AG10803 (cell line): ENCODE measurements at regions not wholly inside any gene's neighbourhood (a gene's known extent, or its start where the extent isn't known, plus 50 kb on each side); places are given as distances from the start of the nearest gene placed in this dataset.

ENCODE experiments used
- DNase-seq: peaks from one replicate; pipeline ENCODE4 v3.0.0; 2010; ENCODE audit warnings: low read depth
- H3K4me3 ChIP-seq: 2 replicates; pipeline ENCODE4 v1.5.1; 2011; ENCODE audit warnings: mild to moderate bottlenecking, low read length, control low read depth
- TF ChIP-seq, protein P1 (sequence below): conservative IDR thresholded peaks from 2 replicates; pipeline ENCODE4 v1.5.1; 2011; ENCODE audit warnings: mild to moderate bottlenecking, low read length, control low read depth, inconsistent platforms

GRCh38 chr10:36669615-36670352 lies 455.6 kb upstream of the ANKRD30A start:
- no peak overlapping the region for H3K4me3 ChIP-seq
- DNase-seq, result no peak
- TF ChIP-seq, protein P1, sequence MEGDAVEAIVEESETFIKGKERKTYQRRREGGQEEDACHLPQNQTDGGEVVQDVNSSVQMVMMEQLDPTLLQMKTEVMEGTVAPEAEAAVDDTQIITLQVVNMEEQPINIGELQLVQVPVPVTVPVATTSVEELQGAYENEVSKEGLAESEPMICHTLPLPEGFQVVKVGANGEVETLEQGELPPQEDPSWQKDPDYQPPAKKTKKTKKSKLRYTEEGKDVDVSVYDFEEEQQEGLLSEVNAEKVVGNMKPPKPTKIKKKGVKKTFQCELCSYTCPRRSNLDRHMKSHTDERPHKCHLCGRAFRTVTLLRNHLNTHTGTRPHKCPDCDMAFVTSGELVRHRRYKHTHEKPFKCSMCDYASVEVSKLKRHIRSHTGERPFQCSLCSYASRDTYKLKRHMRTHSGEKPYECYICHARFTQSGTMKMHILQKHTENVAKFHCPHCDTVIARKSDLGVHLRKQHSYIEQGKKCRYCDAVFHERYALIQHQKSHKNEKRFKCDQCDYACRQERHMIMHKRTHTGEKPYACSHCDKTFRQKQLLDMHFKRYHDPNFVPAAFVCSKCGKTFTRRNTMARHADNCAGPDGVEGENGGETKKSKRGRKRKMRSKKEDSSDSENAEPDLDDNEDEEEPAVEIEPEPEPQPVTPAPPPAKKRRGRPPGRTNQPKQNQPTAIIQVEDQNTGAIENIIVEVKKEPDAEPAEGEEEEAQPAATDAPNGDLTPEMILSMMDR, result no peak

- H3K4me3 ChIP-seq, result no peak overlapping the region
- TF ChIP-seq, protein P1, result no peak
- no peak for DNase-seq
These were observed 458.9 kb upstream of the ANKRD30A start for GRCh38 chr10:36666451-36666850.

GRCh38 chr10:36662571-36662970 lies 462.8 kb upstream of the ANKRD30A start:
- H3K4me3 ChIP-seq, result no peak overlapping the region
- TF ChIP-seq, protein P1, result no peak
- DNase-seq, result no peak

GRCh38 chr10:36650274-36650673 lies 475.1 kb upstream of the ANKRD30A start:
- TF ChIP-seq, protein P1, result no peak
- no peak for DNase-seq
- H3K4me3 ChIP-seq, result no peak overlapping the region

- DNase-seq, result no peak
- TF ChIP-seq, protein P1, result no peak
These were observed 477.9 kb upstream of the ANKRD30A start for GRCh38 chr10:36647540-36647939.

GRCh38 chr10:36640626-36641025 lies 484.8 kb upstream of the ANKRD30A start:
- H3K4me3 ChIP-seq, result no peak overlapping the region
- TF ChIP-seq, protein P1, result no peak
- peak; percentile 64 for DNase-seq

More at GRCh38 chr10:36647540-36647939, 477.9 kb upstream of the ANKRD30A start:
- no peak overlapping the region for H3K4me3 ChIP-seq

DNA sequence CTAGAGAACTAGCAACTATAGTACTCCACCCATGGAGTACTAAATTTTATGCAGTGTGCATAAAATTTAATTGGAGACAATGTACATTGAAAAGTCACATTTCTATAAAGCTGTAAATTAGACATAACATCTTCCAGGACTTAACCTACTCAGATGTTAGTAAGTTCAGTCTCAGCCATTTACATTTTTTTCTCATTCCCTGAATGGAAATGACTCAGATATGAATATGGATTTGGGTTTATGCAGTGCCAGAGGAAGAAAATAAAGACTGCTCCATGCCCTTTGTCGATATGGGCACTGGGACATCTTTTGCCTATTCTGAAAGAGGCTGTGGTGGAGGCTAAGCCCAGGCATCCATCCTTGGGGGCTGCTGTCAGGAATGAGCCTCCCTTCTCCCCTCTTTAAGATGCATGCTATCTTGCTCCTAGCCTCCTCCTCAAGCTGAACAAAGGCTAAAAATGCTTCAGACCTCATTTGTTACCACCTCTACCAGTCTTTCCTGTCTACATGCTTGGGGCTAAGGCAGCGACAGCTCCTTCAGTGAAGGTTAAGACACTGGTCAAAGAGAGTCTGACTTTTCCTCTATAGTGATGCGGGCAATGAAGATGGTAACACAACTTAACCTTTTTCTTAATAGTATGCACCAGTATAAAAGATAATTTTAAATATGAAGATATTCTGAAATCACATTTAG lies 486.8 kb upstream of the ANKRD30A start:
- DNase-seq, result no peak
- H3K4me3 ChIP-seq, result no peak overlapping the region
- TF ChIP-seq, protein P1, result no peak
